ENCODE measurements at regions not wholly inside any gene's neighbourhood (a gene's known extent, or its start where the extent isn't known, plus 50 kb on each side); places are given as distances from the start of the nearest gene placed in this dataset.

DNA sequence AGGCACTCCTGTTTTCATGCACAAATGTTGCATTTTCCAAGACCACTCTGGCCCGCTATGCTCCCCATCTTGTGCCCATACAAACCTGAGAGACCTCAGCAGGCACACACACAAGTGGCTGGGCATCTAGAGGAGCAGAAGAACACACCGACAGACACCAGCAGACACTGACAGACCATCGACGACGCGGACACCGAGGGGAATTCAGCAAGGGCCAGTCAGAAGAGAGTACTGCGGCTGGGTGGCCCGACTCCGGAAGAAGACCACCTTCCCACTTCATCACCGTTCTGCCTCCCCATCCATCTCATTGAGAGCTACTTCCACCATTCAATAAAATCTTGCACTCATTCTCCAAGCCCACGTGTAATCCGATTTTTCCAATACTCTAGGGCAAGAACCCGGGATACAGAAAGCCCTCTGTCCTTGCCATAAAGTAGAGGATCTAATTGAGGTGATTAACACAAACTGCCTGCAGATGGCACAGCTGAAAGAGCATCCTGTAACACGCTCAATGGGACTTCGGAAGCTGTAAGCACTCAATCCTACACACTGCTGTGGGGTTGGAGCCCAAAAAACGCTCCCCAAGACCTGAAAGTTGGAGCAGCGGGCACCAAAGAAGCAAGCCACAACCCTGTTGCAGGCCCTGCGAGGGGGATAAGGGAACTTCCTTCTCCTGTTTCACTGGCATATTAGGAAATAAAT lies 780.9 kb downstream of the ARAP2 start:
- in situ Hi-C loops (cut with HindIII; ENCODE audit: low sequenced_read_pairs), result no loop called here
- DNase-seq (ENCODE audit: low spot score), result no peak

DNA sequence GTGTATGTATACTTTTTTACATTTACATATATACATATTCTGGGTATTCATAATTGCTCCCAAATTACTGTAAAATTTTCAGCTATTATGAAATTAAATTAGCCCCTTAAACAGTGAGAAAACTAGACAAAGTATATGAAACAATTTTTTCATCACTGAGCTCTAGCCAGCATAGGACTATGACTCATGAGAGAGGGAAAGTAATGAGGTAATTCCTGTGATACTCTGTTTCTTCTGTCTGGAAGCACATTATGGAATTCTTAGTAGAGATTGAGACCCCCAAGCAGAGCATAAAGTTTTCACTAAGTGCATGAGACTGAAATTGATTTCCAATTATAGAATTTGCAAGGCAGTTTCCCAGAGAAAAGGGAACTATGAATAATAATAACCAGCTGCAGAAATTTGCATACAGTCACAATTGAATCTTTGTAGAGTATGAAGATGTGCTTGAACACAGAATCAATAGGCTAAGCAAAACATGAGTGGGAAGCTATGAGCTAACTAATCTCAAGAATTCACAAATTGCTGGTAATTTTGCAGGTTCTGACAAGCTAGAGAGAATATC lies 779.3 kb downstream of the ARAP2 start:
- in situ Hi-C loops (cut with HindIII; ENCODE audit: low sequenced_read_pairs), result no loop called here
- no peak for DNase-seq (ENCODE audit: low spot score)

DNA sequence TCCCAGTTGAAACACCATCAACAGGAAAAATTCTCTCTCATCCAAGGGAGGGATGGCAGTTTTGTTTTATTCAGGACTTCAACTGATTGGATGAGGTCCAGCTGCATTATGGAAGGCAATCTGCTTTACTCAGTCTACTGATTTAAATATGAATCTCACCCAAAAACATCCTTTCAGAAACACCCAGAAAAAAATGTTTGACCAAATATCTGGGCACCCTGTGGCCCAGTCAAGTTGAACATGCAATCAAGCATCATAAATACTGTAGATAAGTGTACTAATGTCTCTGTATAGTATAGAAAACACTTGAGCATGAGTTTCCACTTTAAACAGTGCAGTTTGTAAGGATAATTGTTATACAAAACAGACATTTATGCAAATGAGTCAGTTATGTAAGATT lies 753.2 kb downstream of the ARAP2 start:
- in situ Hi-C loops (cut with HindIII; ENCODE audit: low sequenced_read_pairs), result no loop called here
- no peak for DNase-seq (ENCODE audit: low spot score)

DNA sequence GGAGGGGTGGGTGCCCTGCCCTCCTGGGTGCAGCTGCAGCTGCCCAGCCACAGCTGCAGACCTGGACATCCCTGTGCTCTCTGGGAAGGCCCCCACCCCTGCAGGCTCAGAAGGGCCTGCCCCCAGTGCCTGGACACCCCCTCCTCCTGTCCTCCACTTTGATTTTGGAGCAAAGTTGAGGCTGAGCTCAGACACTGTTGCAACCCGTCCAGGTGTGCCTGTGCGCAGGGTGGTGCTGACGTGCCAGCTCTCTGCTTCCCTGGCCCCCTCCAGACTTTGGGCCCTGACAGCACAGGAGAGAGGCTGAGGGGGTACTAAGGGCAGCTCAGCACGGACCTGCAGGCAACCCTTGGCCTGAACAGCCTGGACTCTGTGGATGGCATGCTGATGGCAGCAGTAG lies 750.3 kb downstream of the ARAP2 start:
- no peak for DNase-seq (ENCODE audit: low spot score)
- in situ Hi-C loops (cut with HindIII; ENCODE audit: low sequenced_read_pairs), result no loop called here

DNA sequence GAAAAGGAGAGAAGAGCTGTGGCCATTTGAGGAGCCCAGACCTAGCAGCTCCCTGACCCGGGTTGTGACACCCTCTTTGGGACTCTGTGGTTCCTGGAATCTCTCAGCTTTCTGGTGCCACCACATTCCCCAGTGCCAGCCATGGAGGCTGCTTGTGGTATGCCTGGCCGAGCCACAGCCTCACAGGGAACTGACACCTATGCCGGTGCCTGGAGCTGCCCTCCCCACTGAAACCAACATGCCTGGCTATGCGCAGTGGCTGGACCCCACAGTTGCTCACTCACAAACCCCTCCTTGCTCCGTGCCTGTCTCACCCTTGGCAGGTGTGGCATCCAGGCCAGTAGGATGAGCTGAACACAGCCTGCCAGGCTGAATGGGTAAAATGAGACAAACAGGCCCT lies 749.4 kb downstream of the ARAP2 start:
- no peak for DNase-seq (ENCODE audit: low spot score)
- in situ Hi-C loops (cut with HindIII; ENCODE audit: low sequenced_read_pairs), result no loop called here

GRCh38 chr4:35500812-35501211 lies 743.5 kb downstream of the ARAP2 start:
- no peak for DNase-seq (ENCODE audit: low spot score)
- in situ Hi-C loops (cut with HindIII; ENCODE audit: low sequenced_read_pairs), result no loop called here

- in situ Hi-C loops (cut with HindIII; ENCODE audit: low sequenced_read_pairs), result no loop called here
- no peak for DNase-seq (ENCODE audit: low spot score)
Observed at GRCh38 chr4:35503435-35503834, 740.9 kb downstream of the ARAP2 start.

GRCh38 chr4:35506161-35506560 lies 738.2 kb downstream of the ARAP2 start:
- in situ Hi-C loops (cut with HindIII; ENCODE audit: low sequenced_read_pairs), result no loop called here
- no peak for DNase-seq (ENCODE audit: low spot score)

GRCh38 chr4:35511851-35512250 lies 732.5 kb downstream of the ARAP2 start:
- in situ Hi-C loops (cut with HindIII; ENCODE audit: low sequenced_read_pairs), result no loop called here
- no peak for DNase-seq (ENCODE audit: low spot score)

GRCh38 chr4:35516102-35516501 lies 728.2 kb downstream of the ARAP2 start:
- DNase-seq (ENCODE audit: low spot score), result no peak
- in situ Hi-C loops (cut with HindIII; ENCODE audit: low sequenced_read_pairs), result no loop called here

DNA sequence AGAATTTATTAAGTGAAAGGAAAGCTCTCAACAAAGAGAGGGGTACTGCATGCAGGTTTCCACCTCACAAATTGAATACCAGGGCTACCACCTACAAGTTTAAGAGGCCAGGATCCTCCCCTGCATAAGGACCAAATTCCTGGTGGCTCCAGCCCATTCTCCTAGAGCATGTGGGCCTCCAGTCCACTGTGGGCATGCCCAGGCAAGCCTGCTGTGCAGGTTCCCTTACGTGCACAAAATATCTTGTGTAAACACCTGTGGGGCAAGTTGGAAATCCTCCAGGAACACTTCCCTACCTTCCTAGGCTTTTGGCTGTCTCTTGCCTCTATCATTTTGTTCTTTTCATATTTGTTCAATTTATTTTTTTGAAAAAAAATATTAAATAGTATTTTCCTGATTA lies 724.3 kb downstream of the ARAP2 start:
- in situ Hi-C loops (cut with HindIII; ENCODE audit: low sequenced_read_pairs), result no loop called here
- no peak for DNase-seq (ENCODE audit: low spot score)

DNA sequence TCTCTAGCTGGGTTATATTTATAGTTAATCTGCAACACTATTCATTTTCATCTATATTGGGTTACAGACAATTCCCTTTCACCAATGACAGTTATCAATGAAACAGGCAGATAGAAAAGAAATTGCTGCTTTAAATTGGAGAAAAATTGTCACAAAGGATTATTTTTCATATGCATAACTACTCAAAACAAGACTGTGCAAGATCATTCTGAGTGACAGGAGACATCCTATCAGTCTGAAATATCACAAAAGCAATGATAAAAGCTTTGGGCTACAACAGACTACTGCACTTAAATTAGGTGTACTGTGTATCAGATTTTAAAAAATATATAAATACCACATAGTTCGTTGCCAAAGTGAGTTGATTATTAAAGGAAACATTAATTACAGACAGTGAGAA lies 722.6 kb downstream of the ARAP2 start:
- no peak for DNase-seq (ENCODE audit: low spot score)
- in situ Hi-C loops (cut with HindIII; ENCODE audit: low sequenced_read_pairs), result no loop called here

- no peak for DNase-seq (ENCODE audit: low spot score)
- in situ Hi-C loops (cut with HindIII; ENCODE audit: low sequenced_read_pairs), result no loop called here
Observed at GRCh38 chr4:35525192-35525978, 718.9 kb downstream of the ARAP2 start.

DNA sequence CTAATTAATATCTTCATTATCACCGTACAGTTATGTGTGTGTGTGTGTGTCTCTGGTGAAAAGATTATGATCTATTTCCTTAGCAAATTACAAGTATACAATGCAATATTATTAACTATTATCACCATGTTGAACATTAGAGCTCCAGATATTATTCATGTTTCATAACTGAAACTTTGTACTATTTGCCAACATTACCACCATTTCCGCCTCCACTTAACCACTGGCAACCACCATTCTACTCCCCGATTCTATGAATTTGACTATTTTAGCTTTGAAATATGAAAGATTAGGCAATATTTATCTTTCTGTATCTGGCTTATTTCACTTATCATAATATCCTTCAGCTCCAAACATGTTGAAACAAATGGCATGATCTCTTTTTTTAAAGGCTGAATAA lies 717.9 kb downstream of the ARAP2 start:
- in situ Hi-C loops (cut with HindIII; ENCODE audit: low sequenced_read_pairs), result no loop called here
- no peak for DNase-seq (ENCODE audit: low spot score)

DNA sequence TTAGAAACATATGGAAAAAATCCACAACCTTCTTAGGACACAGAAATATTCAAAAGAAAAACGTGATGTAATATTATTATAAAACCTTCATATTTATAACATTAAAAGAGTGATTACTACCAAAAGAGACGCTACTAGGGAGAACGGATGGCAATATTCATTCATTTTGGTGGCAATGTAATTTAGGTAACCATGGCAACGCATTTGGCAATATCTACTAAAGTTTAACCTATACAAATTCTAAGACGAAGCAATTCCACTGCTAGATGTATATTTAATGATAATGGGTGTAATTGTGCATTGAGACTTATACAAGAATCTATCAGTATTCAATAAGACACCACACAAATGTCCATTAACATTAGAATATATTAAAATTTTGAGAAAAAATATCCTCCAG lies 709.4 kb downstream of the ARAP2 start:
- in situ Hi-C loops (cut with HindIII; ENCODE audit: low sequenced_read_pairs), result no loop called here
- no peak for DNase-seq (ENCODE audit: low spot score)

DNA sequence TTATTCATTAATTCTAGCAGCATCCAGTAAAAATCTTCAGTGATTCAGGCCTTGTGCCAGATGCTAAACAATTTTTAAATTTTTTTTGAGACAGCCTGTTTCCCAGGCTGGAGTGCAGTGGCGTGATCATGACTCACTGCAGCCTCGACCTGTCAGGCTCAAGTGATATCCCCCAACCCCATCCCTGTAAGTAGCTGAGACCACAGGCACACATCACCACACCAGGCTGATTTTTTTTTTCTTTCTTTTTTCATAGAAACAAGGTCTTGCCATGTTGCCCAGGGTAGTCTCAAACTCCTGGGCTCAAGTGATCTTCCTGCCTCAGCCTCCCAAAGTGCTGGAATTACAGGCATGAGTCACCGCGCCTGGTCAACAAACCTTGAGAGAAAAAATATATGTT lies 705.5 kb downstream of the ARAP2 start:
- no peak for DNase-seq (ENCODE audit: low spot score)
- in situ Hi-C loops (cut with HindIII; ENCODE audit: low sequenced_read_pairs), result no loop called here

DNA sequence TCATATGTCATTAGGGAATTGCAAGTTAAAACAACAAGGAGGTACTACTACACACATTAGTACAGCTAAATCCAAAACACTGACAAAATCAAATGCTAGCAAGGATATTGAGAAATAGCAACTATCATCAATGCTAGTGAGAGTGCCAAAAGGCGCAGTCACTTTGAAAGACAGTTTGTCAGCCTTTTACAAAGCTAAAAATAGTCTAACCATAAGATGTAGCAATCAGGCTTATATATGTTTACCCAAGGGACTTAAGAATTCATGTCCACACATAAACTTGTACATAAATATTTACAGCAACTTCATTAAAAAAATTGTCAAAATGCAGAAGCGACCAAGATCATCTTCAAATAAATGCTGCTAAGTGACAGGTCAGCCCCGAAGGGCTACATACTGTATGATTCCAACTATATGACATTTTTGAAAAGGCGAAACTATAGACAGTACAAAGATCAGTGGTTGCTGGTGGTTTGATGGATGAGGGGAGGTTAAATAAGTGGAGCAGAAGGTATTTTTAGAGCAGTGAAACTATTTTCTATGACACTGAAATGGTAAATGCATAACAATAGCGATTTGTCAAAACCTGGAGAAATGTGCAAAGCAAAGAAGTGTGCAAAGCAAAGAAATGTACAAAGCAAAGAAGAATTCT lies 704.8 kb downstream of the ARAP2 start:
- DNase-seq (ENCODE audit: low spot score), result no peak

DNA sequence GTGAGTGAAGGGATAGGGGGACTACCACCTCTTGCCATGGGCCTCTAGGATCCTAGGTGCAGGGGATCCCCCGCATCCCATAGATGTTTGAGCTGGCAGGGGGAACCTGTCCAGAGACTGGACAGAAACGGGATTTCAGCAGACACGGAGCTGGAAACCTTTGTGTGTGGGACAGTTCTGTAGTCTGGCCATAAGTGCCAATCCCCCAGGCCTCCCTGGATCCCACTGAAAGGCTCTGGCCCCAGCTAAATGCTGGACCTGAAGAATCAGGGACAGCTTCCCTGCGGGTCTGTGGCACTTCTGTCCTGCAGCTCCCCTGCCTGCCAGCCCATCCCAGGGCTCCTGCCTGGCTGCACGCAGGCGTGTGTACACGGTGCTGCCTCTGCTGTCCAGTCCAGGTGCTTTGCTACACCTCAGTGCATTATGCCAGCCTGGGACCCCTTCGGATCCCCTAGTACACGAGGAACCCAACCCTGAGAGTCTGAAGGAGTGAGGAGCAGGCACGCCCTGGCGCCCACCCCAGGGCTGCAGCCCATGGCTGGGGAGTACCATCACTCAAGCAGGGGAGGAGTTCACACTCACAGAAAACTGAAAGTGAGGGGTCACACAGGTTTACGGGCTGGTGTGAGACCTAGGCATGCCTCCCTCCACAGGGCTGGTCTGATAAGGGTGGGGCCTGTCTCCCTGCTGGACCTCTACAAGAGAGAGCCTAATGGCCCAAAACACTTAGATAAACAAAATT lies 703.0 kb downstream of the ARAP2 start:
- no peak for DNase-seq (ENCODE audit: low spot score)
- in situ Hi-C loops (cut with HindIII; ENCODE audit: low sequenced_read_pairs), result no loop called here

More for the DNA sequence above, 704.8 kb downstream of the ARAP2 start:
- in situ Hi-C loops (cut with HindIII; ENCODE audit: low sequenced_read_pairs), result no loop called here

DNA sequence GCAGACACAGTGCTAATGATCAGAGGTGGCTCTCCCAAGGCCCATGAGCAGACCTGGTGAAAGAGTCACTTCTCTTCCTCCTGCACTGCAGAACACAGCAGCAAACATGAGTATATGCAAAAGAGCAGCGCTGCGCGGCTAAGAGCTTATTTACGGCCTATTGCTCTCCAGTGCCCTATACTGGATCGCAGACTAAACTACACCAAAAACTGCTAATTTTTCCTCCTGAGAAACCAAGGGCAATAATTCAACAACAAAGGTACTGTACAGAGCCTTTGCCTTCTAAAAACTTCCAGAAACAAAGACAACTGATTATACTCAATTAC lies 702.5 kb downstream of the ARAP2 start:
- DNase-seq (ENCODE audit: low spot score), result no peak
- in situ Hi-C loops (cut with HindIII; ENCODE audit: low sequenced_read_pairs), result no loop called here

GRCh38 chr4:35548921-35549320 lies 695.4 kb downstream of the ARAP2 start:
- in situ Hi-C loops (cut with HindIII; ENCODE audit: low sequenced_read_pairs), result no loop called here
- no peak for DNase-seq (ENCODE audit: low spot score)

All from G401 (cell line).